HCT116 (cell line): ENCODE measurements at regions not wholly inside any gene's neighbourhood (a gene's known extent, or its start where the extent isn't known, plus 50 kb on each side); places are given as distances from the start of the nearest gene placed in this dataset.

ENCODE experiments used
- CEBPB ChIP-seq: IDR thresholded peaks from 2 replicates; pipeline ENCODE4 v1.6.1; 2012; ENCODE audit warnings: low read depth
- ELF1 ChIP-seq: IDR thresholded peaks from 2 replicates; pipeline ENCODE4 v1.6.1; 2012; ENCODE audit warnings: low read depth, borderline replicate concordance
- EZH2phosphoT487 ChIP-seq: fragments of 200-600 bp; IDR thresholded peaks from 2 replicates; pipeline ENCODE4 v1.6.1; 2018; ENCODE audit warnings: antibody characterized with exemption, borderline replicate concordance
- FOSL1 ChIP-seq: IDR thresholded peaks from 2 replicates; pipeline ENCODE4 v1.6.1; 2012; ENCODE audit warnings: low read depth
- POLR2A ChIP-seq: IDR thresholded peaks from 2 replicates; pipeline ENCODE4 v1.7.0; 2011; ENCODE audit warnings: borderline replicate concordance; ENCODE audit not compliant: insufficient read depth, insufficient read length; ENCODE audit errors: extremely low read depth
- POLR2AphosphoS5 ChIP-seq: IDR thresholded peaks from 2 replicates; pipeline ENCODE4 v1.6.1; 2011; ENCODE audit warnings: mild to moderate bottlenecking, low read depth, low read length, moderate library complexity
- RAD21 ChIP-seq: IDR thresholded peaks from 2 replicates; pipeline ENCODE4 v1.6.1; 2012; ENCODE audit warnings: low read depth, mild to moderate bottlenecking
- SRF ChIP-seq: IDR thresholded peaks from 2 replicates; pipeline ENCODE4 v1.6.1; 2012; ENCODE audit warnings: low read depth
- TCF7L2 ChIP-seq: IDR thresholded peaks from 2 replicates; pipeline ENCODE4 v1.7.0; 2011; ENCODE audit warnings: borderline replicate concordance, inconsistent platforms; ENCODE audit not compliant: insufficient read depth, insufficient read length; ENCODE audit errors: extremely low read depth
- ZNF274 ChIP-seq: fragments of 200-500 bp; sonication (Bioruptor generic); IDR thresholded peaks from 2 replicates; pipeline ENCODE4 v1.6.1; 2014; ENCODE audit warnings: mild to moderate bottlenecking, low read depth, low read length, inconsistent platforms
- TF ChIP-seq, protein P1 (sequence below), 3 experiments: fragments of 200-600 bp in 1 of 3; sonication (generic) in 1 of 3; IDR thresholded peaks in 2 of 3; conservative IDR thresholded peaks in 1 of 3; 2 replicates each; pipeline ENCODE4 v1.5.1; 2012 to 2017; ENCODE audit warnings: low read depth in 2 of 3, low read length in 2 of 3, antibody characterized with exemption in 1 of 3, borderline replicate concordance in 1 of 3, control low read depth in 1 of 3, mild to moderate bottlenecking in 1 of 3, mixed read lengths in 1 of 3, mixed run types in 1 of 3, moderate library complexity in 1 of 3; ENCODE audit not compliant: insufficient read depth in 1 of 3
- TF ChIP-seq, protein P2 (sequence below): IDR thresholded peaks from 2 replicates; pipeline ENCODE4 v1.6.1; 2012
- TF ChIP-seq, protein P3 (sequence below): IDR thresholded peaks from 2 replicates; pipeline ENCODE4 v1.6.1; 2012
- TF ChIP-seq, protein P4 (sequence below): IDR thresholded peaks from 2 replicates; pipeline ENCODE4 v1.6.1; 2012; ENCODE audit warnings: low read depth

DNA sequence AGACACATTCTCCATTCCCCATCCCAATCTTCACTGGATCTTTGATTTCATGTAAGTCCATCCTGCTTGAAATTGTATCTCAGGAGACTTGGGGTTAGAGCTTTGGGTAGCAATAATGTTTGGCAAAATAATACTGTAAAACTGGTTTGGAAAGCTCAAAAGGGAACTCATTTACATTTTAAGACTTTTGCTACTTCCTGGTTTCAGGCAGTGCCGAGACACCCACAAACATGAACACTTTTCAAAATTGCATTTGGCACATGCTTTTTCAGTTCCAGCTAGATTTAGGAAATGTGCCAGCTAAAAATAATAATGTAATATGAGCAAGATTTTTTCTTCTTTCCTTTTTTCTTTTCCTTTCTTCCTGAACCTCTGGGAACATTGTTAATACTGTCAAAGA, 145.7 kb upstream of the CBLB start:
- TF ChIP-seq, protein P1, sequence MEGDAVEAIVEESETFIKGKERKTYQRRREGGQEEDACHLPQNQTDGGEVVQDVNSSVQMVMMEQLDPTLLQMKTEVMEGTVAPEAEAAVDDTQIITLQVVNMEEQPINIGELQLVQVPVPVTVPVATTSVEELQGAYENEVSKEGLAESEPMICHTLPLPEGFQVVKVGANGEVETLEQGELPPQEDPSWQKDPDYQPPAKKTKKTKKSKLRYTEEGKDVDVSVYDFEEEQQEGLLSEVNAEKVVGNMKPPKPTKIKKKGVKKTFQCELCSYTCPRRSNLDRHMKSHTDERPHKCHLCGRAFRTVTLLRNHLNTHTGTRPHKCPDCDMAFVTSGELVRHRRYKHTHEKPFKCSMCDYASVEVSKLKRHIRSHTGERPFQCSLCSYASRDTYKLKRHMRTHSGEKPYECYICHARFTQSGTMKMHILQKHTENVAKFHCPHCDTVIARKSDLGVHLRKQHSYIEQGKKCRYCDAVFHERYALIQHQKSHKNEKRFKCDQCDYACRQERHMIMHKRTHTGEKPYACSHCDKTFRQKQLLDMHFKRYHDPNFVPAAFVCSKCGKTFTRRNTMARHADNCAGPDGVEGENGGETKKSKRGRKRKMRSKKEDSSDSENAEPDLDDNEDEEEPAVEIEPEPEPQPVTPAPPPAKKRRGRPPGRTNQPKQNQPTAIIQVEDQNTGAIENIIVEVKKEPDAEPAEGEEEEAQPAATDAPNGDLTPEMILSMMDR (IDR thresholded peaks at IDR 0.05 in 2 of 3, conservative IDR thresholded peaks at IDR 0.05 in 1 of 3; ENCODE audit: borderline replicate concordance in 1 of 3, insufficient read depth in 1 of 3, low read depth in 2 of 3, low read length in 2 of 3), result no peak
- TF ChIP-seq POLR2AphosphoS5 (no peak), SRF (no peak), POLR2A (no peak), EZH2phosphoT487 (no peak), RAD21 (no peak), CEBPB (no peak), ZNF274 (no peak), FOSL1 (no peak), TCF7L2 (no peak), ELF1 (no peak)
- TF ChIP-seq, protein P2, sequence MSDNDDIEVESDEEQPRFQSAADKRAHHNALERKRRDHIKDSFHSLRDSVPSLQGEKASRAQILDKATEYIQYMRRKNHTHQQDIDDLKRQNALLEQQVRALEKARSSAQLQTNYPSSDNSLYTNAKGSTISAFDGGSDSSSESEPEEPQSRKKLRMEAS, result no peak
- TF ChIP-seq, protein P3, sequence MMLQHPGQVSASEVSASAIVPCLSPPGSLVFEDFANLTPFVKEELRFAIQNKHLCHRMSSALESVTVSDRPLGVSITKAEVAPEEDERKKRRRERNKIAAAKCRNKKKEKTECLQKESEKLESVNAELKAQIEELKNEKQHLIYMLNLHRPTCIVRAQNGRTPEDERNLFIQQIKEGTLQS, result no peak
- TF ChIP-seq, protein P4, sequence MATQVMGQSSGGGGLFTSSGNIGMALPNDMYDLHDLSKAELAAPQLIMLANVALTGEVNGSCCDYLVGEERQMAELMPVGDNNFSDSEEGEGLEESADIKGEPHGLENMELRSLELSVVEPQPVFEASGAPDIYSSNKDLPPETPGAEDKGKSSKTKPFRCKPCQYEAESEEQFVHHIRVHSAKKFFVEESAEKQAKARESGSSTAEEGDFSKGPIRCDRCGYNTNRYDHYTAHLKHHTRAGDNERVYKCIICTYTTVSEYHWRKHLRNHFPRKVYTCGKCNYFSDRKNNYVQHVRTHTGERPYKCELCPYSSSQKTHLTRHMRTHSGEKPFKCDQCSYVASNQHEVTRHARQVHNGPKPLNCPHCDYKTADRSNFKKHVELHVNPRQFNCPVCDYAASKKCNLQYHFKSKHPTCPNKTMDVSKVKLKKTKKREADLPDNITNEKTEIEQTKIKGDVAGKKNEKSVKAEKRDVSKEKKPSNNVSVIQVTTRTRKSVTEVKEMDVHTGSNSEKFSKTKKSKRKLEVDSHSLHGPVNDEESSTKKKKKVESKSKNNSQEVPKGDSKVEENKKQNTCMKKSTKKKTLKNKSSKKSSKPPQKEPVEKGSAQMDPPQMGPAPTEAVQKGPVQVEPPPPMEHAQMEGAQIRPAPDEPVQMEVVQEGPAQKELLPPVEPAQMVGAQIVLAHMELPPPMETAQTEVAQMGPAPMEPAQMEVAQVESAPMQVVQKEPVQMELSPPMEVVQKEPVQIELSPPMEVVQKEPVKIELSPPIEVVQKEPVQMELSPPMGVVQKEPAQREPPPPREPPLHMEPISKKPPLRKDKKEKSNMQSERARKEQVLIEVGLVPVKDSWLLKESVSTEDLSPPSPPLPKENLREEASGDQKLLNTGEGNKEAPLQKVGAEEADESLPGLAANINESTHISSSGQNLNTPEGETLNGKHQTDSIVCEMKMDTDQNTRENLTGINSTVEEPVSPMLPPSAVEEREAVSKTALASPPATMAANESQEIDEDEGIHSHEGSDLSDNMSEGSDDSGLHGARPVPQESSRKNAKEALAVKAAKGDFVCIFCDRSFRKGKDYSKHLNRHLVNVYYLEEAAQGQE, result no peak
